T-helper 1 cell treated with Interleukin-12 subunit alpha and Interleukin-12 subunit beta and Interleukin-4 antibody, amounts not matched to agents 30 μg/mL and 1 μg/mL, for 36 hours (primary cell): ENCODE measurements at regions not wholly inside any gene's neighbourhood (a gene's known extent, or its start where the extent isn't known, plus 50 kb on each side); places are given as distances from the start of the nearest gene placed in this dataset.

Source experiments
- H3K27ac Mint-ChIP-seq: one replicate; pipeline ENCODE4 v1.8.0; 2021; ENCODE audit warnings: mild to moderate bottlenecking, mixed read lengths
- H3K27me3 Mint-ChIP-seq: one replicate; pipeline ENCODE4 v1.8.0; 2021; ENCODE audit warnings: low read depth, mixed read lengths
- H3K36me3 Mint-ChIP-seq: one replicate; pipeline ENCODE4 v1.8.0; 2021; ENCODE audit warnings: low read depth, mixed read lengths
- H3K4me1 Mint-ChIP-seq: one replicate; pipeline ENCODE4 v1.8.0; 2021; ENCODE audit warnings: low read depth, mixed read lengths
- H3K4me3 Mint-ChIP-seq: one replicate; pipeline ENCODE4 v1.8.0; 2021; ENCODE audit warnings: mild to moderate bottlenecking, moderate library complexity, mixed read lengths
- H3K9me3 Mint-ChIP-seq: one replicate; pipeline ENCODE4 v1.8.0; 2021; ENCODE audit warnings: mixed read lengths

DNA sequence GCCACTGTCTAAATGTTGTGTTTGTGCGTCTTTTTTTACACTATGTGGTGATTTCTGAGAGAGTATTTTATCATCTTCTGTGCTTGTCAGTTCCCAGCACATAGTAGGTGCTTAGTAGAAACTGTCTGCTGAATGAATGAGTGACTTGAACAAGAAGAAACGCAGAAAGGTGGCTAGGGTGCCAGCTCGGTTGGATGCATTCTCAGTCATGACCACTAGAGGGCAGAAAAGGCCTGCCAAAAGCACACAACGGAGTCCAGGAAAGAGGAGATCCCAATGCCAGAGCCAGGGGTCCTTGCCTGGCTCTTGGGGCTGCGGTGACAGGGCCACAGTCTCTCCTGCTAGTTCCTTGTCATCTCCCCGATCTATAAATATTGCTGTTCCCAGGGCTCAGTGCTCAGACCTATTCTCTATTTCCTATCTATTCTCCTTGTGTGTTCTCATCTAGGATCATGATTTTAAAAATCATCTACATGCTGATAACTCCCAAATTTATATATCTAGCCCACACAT lies 57.3 kb upstream of the CCL1 start:
- H3K9me3 Mint-ChIP-seq, result no peaks in the 10 kb centered on the region
- H3K36me3 Mint-ChIP-seq, result no peaks in the 10 kb centered on the region
- H3K4me1 Mint-ChIP-seq, result peaks cover 3% of the 10 kb centered on the region
- H3K27ac Mint-ChIP-seq, result no peak overlapping the region
- H3K4me3 Mint-ChIP-seq, result no peak overlapping the region
- H3K27me3 Mint-ChIP-seq, result peaks cover 60% of the 10 kb centered on the region

DNA sequence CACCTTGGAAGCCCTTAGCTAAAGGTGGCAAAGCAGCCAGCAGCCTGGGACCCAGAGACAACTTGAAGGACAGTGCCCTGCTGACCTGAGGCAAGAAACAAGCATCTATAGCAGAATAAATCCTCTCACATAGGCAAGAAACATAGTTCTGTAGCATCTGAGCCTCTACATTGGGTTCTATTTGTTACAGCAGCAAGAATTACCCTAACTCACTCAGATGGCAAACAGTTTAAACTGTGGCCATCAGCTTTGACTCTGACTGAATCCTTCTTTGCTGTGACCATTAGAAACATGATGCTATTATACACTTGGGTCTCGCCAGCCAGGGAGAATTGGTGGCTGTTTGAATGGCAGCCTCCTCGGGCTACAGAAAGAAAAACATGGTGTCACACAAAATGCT lies 53.1 kb upstream of the CCL1 start:
- Mint-ChIP-seq H3K27me3 (peaks cover 49% of the 10 kb centered on the region), H3K9me3 (no peaks in the 10 kb centered on the region), H3K36me3 (no peaks in the 10 kb centered on the region), H3K4me1 (peaks cover 8% of the 10 kb centered on the region), H3K4me3 (no peak overlapping the region), H3K27ac (no peak overlapping the region)

DNA sequence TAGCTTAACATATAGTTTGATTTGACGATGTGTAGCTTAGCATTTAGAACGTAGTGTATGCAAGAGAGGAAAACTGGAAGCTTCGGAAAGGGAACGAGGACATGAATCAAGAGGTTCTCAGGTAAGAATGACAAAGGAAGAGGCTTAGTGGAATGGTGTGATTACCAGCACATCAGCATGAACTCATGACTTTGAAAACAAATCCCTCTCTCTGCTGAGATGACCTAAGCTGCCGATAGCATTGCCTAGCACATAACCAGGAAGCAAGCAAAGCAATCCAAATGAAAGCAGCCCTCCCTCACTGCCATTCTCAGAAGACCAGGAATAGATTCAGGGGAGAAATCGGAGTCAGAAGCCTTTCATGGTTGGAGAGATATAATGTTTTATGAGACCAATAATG lies 51.3 kb upstream of the CCL1 start:
- peaks cover 8% of the 10 kb centered on the region for H3K4me1 Mint-ChIP-seq
- no peak overlapping the region for H3K4me3 Mint-ChIP-seq
- no peaks in the 10 kb centered on the region for H3K9me3 Mint-ChIP-seq
- H3K36me3 Mint-ChIP-seq, result no peaks in the 10 kb centered on the region
- H3K27me3 Mint-ChIP-seq, result peaks cover 45% of the 10 kb centered on the region
- no peak overlapping the region for H3K27ac Mint-ChIP-seq

DNA sequence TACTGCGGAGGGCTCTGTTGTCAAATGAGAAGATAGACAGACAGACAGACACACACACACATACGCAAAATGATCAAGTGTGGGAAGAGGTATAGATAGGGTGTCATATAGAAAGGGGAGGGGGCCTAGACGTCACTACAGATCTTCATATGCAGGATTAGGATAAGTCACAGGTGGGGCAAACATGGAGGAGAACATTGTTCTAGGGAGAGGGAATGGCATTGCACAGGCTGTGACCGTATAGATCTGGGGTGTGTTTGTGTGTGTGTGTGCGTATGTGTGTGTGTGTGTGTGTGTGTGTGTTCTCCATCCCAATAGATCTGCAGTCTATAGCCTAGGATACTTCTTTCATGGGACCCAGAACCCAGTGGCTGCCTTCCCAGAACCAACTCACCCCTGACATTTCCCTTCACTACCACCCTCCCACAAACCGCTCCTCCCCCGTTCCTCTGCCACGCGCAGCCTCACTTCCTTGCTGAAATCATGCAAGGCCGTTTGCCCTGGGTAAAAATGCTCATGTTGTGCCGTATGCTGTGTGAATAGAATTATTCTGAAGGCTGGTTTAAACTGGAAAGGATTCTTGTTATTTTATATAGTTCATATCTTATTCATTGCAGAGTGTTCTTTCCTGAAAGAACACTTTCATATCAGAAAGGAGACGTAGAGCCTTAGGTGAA lies 50.5 kb upstream of the CCL1 start:
- peaks cover 51% of the 10 kb centered on the region for H3K27me3 Mint-ChIP-seq
- no peaks in the 10 kb centered on the region for H3K36me3 Mint-ChIP-seq
- H3K4me1 Mint-ChIP-seq, result peaks cover 8% of the 10 kb centered on the region
- no peak overlapping the region for H3K27ac Mint-ChIP-seq
- H3K4me3 Mint-ChIP-seq, result no peak overlapping the region
- H3K9me3 Mint-ChIP-seq, result no peaks in the 10 kb centered on the region

DNA sequence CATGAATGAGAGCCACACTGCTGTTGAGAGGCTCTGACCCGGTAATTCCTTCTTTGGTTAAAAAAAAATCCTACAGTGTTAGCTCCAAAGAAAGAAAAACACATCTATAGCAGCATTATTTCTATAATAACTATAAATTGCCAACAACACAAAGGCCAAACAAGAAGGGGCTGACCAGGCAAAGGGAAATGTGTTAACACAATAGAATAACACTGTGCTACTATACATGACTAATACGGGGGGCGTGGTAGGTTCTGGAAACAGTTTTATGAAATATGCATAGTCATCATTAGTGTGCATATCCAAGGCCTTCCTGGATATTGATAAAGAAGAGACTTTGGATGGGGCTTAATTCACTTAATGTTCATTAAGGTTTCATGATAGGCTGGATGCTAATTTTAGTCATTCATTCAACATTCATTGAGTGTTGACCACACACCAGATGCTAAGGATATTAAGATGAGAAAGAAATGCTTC lies 50.0 kb upstream of the CCL1 start:
- Mint-ChIP-seq H3K27ac (no peak overlapping the region), H3K9me3 (no peaks in the 10 kb centered on the region), H3K27me3 (peaks cover 55% of the 10 kb centered on the region), H3K4me3 (no peak overlapping the region), H3K4me1 (peaks cover 8% of the 10 kb centered on the region), H3K36me3 (no peaks in the 10 kb centered on the region)
